K562 (cell line): ENCODE measurements at regions not wholly inside any gene's neighbourhood (a gene's known extent, or its start where the extent isn't known, plus 50 kb on each side); places are given as distances from the start of the nearest gene placed in this dataset.

ENCODE experiments used
- ATAC-seq: fragments of 200-7000 bp; cut with Tn5 transposase; 3 replicates; pipeline ENCODE4 v1.9.1; 2020; ENCODE audit warnings: moderate library complexity
- BruUV-seq: library from RNA; stranded (reverse); fragments of 400-500 nt; replicated peaks from 2 replicates; lab custom pipeline; 2021; lab: Mats Ljungman, UMichigan
- CTCF ChIA-PET: fragments of 300-600 bp; formaldehyde crosslinking; extraction: SDS; loops from one replicate; lab custom pipeline; 2021; ENCODE audit warnings: low intra/inter-chr PET ratio; lab: Yijun Ruan, JAX
- POLR2A ChIA-PET: fragments of 300-600, 350-650 bp; sonication (Branson Sonifier 250); formaldehyde crosslinking; extraction: SDS; loops from one replicate; lab custom pipeline; 2021; ENCODE audit warnings: antibody characterized with exemption, inconsistent platforms; lab: Yijun Ruan, JAX
- DNase-seq, 4 experiments: peaks; one replicate each; pipeline versions ENCODE4 v3.0.0 to v3.0.0-alpha.2; 2011 to 2018; ENCODE audit warnings: low spot score in 3 of 4, mixed read lengths in 3 of 4; ENCODE audit errors: extremely low read depth in 1 of 4
- FAIRE-seq: peaks from 2 replicates; lab custom pipeline; 2011; peaks lifted over from hg19 to GRCh38; lab: Jason Lieb, UNC
- H2AFZ ChIP-seq: 2 replicates; pipeline ENCODE4 v1.6.0; 2011; ENCODE audit warnings: low read depth, low read length, control low read depth, inconsistent platforms
- H3K27ac ChIP-seq: fragments of 200-600 bp; 3 replicates; pipeline ENCODE4 v1.8.0; 2011; ENCODE audit warnings: low read depth, mild to moderate bottlenecking, control low read depth, inconsistent platforms, low read length, moderate library complexity, mixed read lengths; ENCODE audit errors: extremely low read depth
- H3K27me3 ChIP-seq, 2 experiments: fragments of 300-600 bp in 1 of 2; 2 replicates in 1 of 2; 3 replicates in 1 of 2; pipeline versions ENCODE4 v1.6.0 to v1.8.0; 2011; ENCODE audit warnings: inconsistent platforms in 2 of 2, low read length in 2 of 2, mild to moderate bottlenecking in 1 of 2, mixed read lengths in 1 of 2, moderate library complexity in 1 of 2; ENCODE audit not compliant: control insufficient read depth in 2 of 2, insufficient read depth in 2 of 2
- H3K36me3 ChIP-seq: fragments of 300-600 bp; 3 replicates; pipeline ENCODE4 v1.8.0; 2011; ENCODE audit warnings: mild to moderate bottlenecking, low read length, inconsistent platforms; ENCODE audit not compliant: control insufficient read depth, insufficient read depth
- H3K4me1 ChIP-seq, 2 experiments: fragments of 200-600 bp in 1 of 2; replicated peaks in 1 of 2; 2 replicates in 1 of 2; 3 replicates in 1 of 2; pipeline versions ENCODE4 v1.5.1 to v1.8.0; 2011; ENCODE audit warnings: inconsistent platforms in 2 of 2, low read length in 2 of 2, mild to moderate bottlenecking in 1 of 2, mixed read lengths in 1 of 2, moderate library complexity in 1 of 2; ENCODE audit not compliant: control insufficient read depth in 2 of 2, insufficient read depth in 2 of 2
- H3K4me2 ChIP-seq: 2 replicates; pipeline ENCODE4 v1.6.1; 2011; ENCODE audit warnings: low read length, control low read depth, inconsistent platforms, mixed read lengths; ENCODE audit not compliant: insufficient read depth
- H3K4me3 ChIP-seq: fragments of 200-600 bp; sonication (generic), shearing (Covaris generic); 2 replicates; pipeline ENCODE4 v1.5.1; 2016; ENCODE audit warnings: control low read depth, inconsistent platforms
- H3K79me2 ChIP-seq: fragments of 200-600 bp; 3 replicates; pipeline ENCODE4 v1.8.0; 2011; ENCODE audit warnings: low read length, inconsistent platforms; ENCODE audit not compliant: control insufficient read depth, insufficient read depth
- H3K9ac ChIP-seq, 2 experiments: 2 replicates each; pipeline versions ENCODE4 v1.6.0 to v1.6.1; 2011; ENCODE audit warnings: low read depth in 2 of 2, low read length in 2 of 2, control low read depth in 1 of 2, inconsistent platforms in 1 of 2, mild to moderate bottlenecking in 1 of 2, mixed read lengths in 1 of 2; ENCODE audit not compliant: insufficient read depth in 1 of 2
- H3K9me1 ChIP-seq: one replicate; pipeline ENCODE4 v1.6.0; 2011; ENCODE audit warnings: inconsistent platforms, mild to moderate bottlenecking, low read length, moderate library complexity; ENCODE audit not compliant: control insufficient read depth, insufficient read depth
- H3K9me3 ChIP-seq: replicated peaks from 2 replicates; pipeline ENCODE4 v1.5.1; 2011; ENCODE audit warnings: low read depth, low read length, inconsistent platforms; ENCODE audit not compliant: control insufficient read depth, insufficient read depth
- H4K20me1 ChIP-seq: replicated peaks from 2 replicates; pipeline ENCODE4 v1.6.1; 2011; ENCODE audit warnings: low read length, inconsistent platforms, mixed read lengths; ENCODE audit not compliant: control insufficient read depth, insufficient read depth
- IFI16 ChIP-seq: fragments of 250-450 bp; sonication (Bioruptor Pico); IDR thresholded peaks from 2 replicates; pipeline ENCODE4 v2.1.2; 2022; ENCODE audit warnings: mild to moderate bottlenecking, inconsistent platforms
- JUNB ChIP-seq: fragments of 450-650 bp; formaldehyde crosslinking; conservative IDR thresholded peaks from 2 replicates; pipeline ENCODE4 v1.4.0; 2020; ENCODE audit warnings: mild to moderate bottlenecking
- NR1H2 ChIP-seq: sonication (generic); formaldehyde crosslinking; IDR thresholded peaks from 2 replicates; pipeline ENCODE4 v1.4.0; 2020; ENCODE audit warnings: mild to moderate bottlenecking, missing genetic modification reagents
- ZNF197 ChIP-seq: fragments of 200-800 bp; sonication (Bioruptor generic); IDR thresholded peaks from 2 replicates; pipeline ENCODE4 v1.6.1; 2016; ENCODE audit warnings: low read depth, missing genetic modification characterization, missing compliant biosample characterization
- ZNF384 ChIP-seq: IDR thresholded peaks from 2 replicates; pipeline ENCODE4 v1.6.1; 2012; ENCODE audit warnings: low read depth, low read length, improper control_type of control experiment
- WGBS: fragments of 100-300 bp; shearing (Covaris generic); methylation state at CpG from one replicate; pipeline ENCODE4 v1.1.6; 2016; ENCODE audit warnings: low coverage, mixed read lengths; ENCODE audit not compliant: insufficient coverage; ENCODE audit errors: missing lambda C conversion rate; 5-methylcytosine and 5-hydroxymethylcytosine counted together
- in situ Hi-C: fragments of 300-500 bp; cut with MboI; formaldehyde crosslinking; loops from 4 replicates; pipeline ENCODE4 v1.15.0; 2018; ENCODE audit warnings: inconsistent platforms, mixed read lengths
- intact Hi-C: fragments of 100-400 bp; cut with micrococcal nuclease; formaldehyde crosslinking; loops from 2 replicates; pipeline ENCODE4 v1.14.2; 2022
- TF ChIP-seq, protein P1 (sequence below), 2 experiments: fragments of 450-650 bp; IDR thresholded peaks; 2 replicates each; pipeline ENCODE4 v1.6.1; 2016; ENCODE audit warnings: mild to moderate bottlenecking in 2 of 2, borderline replicate concordance in 1 of 2, low read depth in 1 of 2, moderate library complexity in 1 of 2
- TF ChIP-seq, protein P2 (sequence below): fragments of 450-650 bp; IDR thresholded peaks from 2 replicates; pipeline ENCODE4 v1.7.1; 2018; ENCODE audit warnings: mild to moderate bottlenecking, low read depth; ENCODE audit not compliant: partially characterized antibody
- TF ChIP-seq, protein P3 (sequence below): fragments of 450-650 bp; formaldehyde crosslinking; IDR thresholded peaks from 2 replicates; pipeline ENCODE4 v1.4.0; 2020; ENCODE audit warnings: mild to moderate bottlenecking, moderate library complexity

DNA sequence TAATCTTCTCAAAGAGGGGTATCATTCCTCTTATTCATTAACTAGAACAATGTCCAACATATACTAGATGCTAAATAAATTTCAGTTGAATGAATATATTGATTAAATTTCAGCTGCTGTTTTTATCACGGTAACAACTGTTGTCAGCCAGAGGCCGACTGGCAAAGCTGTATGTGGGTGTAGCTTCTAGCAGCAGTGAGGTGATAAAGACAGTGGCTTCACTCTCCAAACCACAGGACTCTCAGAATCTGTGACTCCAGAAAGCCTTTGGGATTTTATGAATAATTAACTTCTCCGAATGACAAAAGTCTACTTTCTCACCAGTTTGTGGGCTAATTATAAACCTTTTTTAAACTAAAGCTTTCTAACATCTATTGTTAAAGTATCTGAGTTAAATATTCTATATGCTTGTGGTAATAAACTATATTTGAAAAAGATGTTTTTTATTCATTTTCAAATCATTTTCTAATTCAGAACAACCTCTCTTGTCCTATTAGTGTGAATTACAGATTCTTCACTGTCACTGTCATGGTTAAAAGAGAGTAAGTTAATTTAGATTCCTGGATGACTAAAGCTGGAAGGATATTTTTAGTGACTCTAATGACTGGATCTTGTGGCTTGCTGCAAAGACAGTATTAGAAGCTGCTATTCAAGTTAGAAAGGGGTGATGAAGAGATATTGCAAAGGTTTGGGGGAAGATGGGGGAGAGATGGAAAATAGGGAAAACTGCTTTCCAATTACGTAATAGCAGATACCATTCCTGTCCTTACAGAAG is 796.4 kb upstream of the ARPP21 start:
- BruUV-seq, result no TSS peak
- H3K27ac ChIP-seq, result no peak overlapping the region
- POLR2A ChIA-PET, result no interaction called here
- TF ChIP-seq JUNB (CRISPR knock-in tag), result no peak
- no peak for TF ChIP-seq NR1H2 (CRISPR knock-in tag)
- no peak for TF ChIP-seq ZNF384
- no peak for TF ChIP-seq IFI16 (CRISPR knock-in tag)
- no peak for TF ChIP-seq ZNF197 (CRISPR knock-in tag)
- TF ChIP-seq, protein P1, sequence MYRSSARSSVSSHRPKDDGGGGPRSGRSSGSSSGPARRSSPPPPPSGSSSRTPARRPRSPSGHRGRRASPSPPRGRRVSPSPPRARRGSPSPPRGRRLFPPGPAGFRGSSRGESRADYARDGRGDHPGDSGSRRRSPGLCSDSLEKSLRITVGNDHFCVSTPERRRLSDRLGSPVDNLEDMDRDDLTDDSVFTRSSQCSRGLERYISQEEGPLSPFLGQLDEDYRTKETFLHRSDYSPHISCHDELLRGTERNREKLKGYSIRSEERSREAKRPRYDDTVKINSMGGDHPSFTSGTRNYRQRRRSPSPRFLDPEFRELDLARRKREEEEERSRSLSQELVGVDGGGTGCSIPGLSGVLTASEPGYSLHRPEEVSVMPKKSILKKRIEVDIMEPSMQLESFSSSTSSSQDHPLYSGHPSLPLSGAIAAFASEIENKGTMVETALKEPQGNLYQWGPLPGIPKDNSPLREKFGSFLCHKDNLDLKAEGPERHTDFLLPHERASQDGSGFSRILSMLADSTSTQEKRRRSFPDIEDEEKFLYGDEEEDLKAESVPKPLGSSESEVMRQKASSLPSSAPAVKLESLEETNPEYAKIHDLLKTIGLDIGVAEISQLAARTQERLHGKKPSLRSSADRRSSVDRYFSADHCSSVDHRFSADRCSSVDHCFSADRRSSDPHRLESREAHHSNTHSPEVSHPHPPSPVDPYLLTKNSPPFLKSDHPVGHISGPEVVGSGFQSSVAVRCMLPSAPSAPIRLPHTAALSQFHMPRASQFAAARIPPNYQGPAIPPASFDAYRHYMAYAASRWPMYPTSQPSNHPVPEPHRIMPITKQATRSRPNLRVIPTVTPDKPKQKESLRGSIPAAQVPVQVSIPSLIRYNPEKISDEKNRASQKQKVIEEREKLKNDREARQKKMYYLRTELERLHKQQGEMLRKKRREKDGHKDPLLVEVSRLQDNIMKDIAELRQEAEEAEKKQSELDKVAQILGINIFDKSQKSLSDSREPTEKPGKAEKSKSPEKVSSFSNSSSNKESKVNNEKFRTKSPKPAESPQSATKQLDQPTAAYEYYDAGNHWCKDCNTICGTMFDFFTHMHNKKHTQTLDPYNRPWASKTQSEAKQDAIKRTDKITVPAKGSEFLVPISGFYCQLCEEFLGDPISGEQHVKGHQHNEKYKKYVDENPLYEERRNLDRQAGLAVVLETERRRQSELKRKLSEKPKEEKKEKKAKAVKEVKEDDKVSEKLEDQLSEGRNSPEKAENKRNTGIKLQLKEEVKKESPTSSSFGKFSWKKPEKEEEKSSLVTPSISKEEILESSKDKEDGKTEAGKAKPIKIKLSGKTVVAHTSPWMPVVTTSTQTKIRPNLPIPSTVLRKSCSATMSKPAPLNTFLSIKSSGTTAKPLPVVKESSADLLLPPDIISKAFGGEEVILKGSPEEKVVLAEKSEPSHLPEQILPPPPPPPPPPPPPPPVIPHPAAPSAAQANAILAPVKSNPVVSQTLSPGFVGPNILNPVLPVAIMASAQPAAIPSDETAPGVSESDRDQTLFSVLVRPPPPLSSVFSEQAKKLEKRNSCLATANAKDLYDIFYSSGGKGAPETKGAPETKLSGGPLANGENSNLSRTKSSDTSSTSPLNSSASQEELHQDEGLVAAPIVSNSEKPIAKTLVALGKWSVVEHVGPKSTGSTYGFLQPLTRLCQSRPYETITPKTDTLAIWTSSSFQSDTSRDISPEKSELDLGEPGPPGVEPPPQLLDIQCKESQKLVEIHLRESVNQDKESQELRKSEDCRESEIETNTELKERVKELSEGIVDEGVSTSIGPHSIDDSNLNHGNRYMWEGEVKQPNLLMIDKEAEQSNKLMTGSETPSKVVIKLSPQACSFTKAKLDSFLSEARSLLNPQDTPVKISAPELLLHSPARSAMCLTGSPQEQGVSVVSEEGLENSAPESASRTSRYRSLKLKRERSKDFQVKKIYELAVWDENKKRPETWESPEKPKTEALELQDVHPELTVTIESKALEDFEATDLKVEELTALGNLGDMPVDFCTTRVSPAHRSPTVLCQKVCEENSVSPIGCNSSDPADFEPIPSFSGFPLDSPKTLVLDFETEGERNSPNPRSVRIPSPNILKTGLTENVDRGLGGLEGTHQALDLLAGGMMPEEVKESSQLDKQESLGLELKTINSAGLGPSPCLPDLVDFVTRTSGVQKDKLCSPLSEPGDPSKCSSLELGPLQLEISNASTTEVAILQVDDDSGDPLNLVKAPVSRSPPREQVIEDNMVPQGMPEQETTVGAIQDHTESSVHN (IDR thresholded peaks at IDR 0.05; ENCODE audit: borderline replicate concordance in 1 of 2, low read depth in 1 of 2), result no peak
- TF ChIP-seq, protein P2, sequence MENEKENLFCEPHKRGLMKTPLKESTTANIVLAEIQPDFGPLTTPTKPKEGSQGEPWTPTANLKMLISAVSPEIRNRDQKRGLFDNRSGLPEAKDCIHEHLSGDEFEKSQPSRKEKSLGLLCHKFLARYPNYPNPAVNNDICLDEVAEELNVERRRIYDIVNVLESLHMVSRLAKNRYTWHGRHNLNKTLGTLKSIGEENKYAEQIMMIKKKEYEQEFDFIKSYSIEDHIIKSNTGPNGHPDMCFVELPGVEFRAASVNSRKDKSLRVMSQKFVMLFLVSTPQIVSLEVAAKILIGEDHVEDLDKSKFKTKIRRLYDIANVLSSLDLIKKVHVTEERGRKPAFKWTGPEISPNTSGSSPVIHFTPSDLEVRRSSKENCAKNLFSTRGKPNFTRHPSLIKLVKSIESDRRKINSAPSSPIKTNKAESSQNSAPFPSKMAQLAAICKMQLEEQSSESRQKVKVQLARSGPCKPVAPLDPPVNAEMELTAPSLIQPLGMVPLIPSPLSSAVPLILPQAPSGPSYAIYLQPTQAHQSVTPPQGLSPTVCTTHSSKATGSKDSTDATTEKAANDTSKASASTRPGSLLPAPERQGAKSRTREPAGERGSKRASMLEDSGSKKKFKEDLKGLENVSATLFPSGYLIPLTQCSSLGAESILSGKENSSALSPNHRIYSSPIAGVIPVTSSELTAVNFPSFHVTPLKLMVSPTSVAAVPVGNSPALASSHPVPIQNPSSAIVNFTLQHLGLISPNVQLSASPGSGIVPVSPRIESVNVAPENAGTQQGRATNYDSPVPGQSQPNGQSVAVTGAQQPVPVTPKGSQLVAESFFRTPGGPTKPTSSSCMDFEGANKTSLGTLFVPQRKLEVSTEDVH, result no peak
- TF ChIP-seq, protein P3, sequence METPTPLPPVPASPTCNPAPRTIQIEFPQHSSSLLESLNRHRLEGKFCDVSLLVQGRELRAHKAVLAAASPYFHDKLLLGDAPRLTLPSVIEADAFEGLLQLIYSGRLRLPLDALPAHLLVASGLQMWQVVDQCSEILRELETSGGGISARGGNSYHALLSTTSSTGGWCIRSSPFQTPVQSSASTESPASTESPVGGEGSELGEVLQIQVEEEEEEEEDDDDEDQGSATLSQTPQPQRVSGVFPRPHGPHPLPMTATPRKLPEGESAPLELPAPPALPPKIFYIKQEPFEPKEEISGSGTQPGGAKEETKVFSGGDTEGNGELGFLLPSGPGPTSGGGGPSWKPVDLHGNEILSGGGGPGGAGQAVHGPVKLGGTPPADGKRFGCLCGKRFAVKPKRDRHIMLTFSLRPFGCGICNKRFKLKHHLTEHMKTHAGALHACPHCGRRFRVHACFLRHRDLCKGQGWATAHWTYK (CRISPR knock-in tag), result no peak

More for the DNA sequence above, 796.4 kb upstream of the ARPP21 start:
- Histone ChIP-seq H3K9ac (no peak overlapping the region), H3K4me1 (no peaks in the 10 kb centered on the region), H3K9me1 (no peaks in the 10 kb centered on the region), H3K27me3 (no peaks in the 10 kb centered on the region), H3K4me3 (no peak overlapping the region), H3K9me3 (no peaks in the 10 kb centered on the region), H3K79me2 (no peaks in the 10 kb centered on the region), H4K20me1 (no peaks in the 10 kb centered on the region), H2AFZ (no peak overlapping the region), H3K36me3 (no peaks in the 10 kb centered on the region), H3K4me2 (no peak overlapping the region)
- FAIRE-seq (no peak), ATAC-seq (no peak), DNase-seq (no peak)
- 0% methylated on average over 4 of the region's 4 CpGs for WGBS
- in situ Hi-C loops, result no loop called here
- CTCF ChIA-PET, result no interaction called here
- intact Hi-C loops, result no loop called here
